ENCODE measurements at regions not wholly inside any gene's neighbourhood (a gene's known extent, or its start where the extent isn't known, plus 50 kb on each side); places are given as distances from the start of the nearest gene placed in this dataset.

DNA sequence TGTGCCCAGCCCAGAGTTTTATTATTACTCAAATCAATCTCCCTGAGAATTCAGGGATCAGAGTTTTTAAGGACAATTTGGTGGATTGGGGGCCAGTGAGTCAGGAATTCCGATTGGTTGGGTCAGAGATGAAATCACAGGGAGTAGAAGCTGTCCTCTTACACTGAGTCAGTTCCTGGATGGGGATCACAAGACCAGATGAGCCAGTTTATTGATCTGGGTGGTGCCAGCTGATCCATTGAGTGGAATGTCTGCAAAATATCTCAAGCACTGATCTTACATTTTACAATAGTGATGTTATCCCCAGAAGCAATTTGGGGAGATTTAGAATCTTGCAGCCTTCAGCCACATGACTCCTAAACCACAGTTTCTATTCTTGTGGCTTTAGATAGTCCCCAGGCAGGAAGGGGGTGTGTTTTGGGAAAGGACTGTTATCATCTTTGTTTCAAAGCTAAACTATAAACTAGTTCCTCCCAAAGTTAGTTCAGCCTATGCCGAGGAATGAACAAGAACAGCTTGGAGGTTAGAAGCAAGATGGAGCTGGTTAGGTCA lies 89.1 kb upstream of the CNOT2 start:
- TF ChIP-seq, protein P1, sequence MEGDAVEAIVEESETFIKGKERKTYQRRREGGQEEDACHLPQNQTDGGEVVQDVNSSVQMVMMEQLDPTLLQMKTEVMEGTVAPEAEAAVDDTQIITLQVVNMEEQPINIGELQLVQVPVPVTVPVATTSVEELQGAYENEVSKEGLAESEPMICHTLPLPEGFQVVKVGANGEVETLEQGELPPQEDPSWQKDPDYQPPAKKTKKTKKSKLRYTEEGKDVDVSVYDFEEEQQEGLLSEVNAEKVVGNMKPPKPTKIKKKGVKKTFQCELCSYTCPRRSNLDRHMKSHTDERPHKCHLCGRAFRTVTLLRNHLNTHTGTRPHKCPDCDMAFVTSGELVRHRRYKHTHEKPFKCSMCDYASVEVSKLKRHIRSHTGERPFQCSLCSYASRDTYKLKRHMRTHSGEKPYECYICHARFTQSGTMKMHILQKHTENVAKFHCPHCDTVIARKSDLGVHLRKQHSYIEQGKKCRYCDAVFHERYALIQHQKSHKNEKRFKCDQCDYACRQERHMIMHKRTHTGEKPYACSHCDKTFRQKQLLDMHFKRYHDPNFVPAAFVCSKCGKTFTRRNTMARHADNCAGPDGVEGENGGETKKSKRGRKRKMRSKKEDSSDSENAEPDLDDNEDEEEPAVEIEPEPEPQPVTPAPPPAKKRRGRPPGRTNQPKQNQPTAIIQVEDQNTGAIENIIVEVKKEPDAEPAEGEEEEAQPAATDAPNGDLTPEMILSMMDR (IDR thresholded peaks at IDR 0.05; ENCODE audit: borderline replicate concordance, extremely low read depth, low read length, poor library complexity, severe bottlenecking): no peak
- no peak for TF ChIP-seq EZH2 (IDR thresholded peaks at IDR 0.05; ENCODE audit: borderline replicate concordance, low read depth, low read length, severe bottlenecking)

All from DND-41 (cell line).